Thyroid gland (tissue), 4 donors: ENCODE measurements at regions not wholly inside any gene's neighbourhood (a gene's known extent, or its start where the extent isn't known, plus 50 kb on each side); places are given as distances from the start of the nearest gene placed in this dataset.

Experiments
- DNase-seq, 2 donors: peaks; one replicate each; pipeline ENCODE4 v3.0.0-alpha.2; 2019
- H3K27ac ChIP-seq, 3 donors: fragments of 200-600 bp; sonication (generic); 1 replicate in 2 of 3; 2 replicates in 1 of 3; pipeline ENCODE4 v1.5.1; 2016 to 2019; ENCODE audit warnings: mild to moderate bottlenecking in 1 of 3, moderate library complexity in 1 of 3
- H3K27me3 ChIP-seq: fragments of 200-600 bp; sonication (generic); one replicate; pipeline ENCODE4 v1.5.1; 2019
- H3K36me3 ChIP-seq, 2 donors: fragments of 200-600 bp; sonication (generic); one replicate each; pipeline ENCODE4 v1.5.1; 2016 to 2019
- H3K4me1 ChIP-seq, 2 donors: fragments of 200-600 bp; sonication (generic); one replicate each; pipeline ENCODE4 v1.5.1; 2017 to 2019
- H3K4me3 ChIP-seq, 3 donors: fragments of 200-600 bp; sonication (generic); replicated peaks in 1 of 3; 1 replicate in 2 of 3; 2 replicates in 1 of 3; pipeline ENCODE4 v1.5.1; 2016; ENCODE audit warnings: mild to moderate bottlenecking in 1 of 3
- H3K9me3 ChIP-seq: fragments of 200-600 bp; sonication (generic); one replicate; pipeline ENCODE4 v1.5.1; 2017
- POLR2A ChIP-seq, 2 donors: fragments of 450-650 bp; IDR thresholded peaks; one replicate each; pipeline ENCODE4 v1.6.1; 2017; ENCODE audit warnings: antibody characterized with exemption in 2 of 2, mild to moderate bottlenecking in 2 of 2, moderate library complexity in 1 of 2
- WGBS, 2 donors: methylation state at CpG; one replicate each; pipeline ENCODE4 v1.1.5; 2017; 5-methylcytosine and 5-hydroxymethylcytosine counted together
- intact Hi-C: fragments of 100-400 bp; cut with DNase I; formaldehyde crosslinking; loops from one replicate; pipeline ENCODE4 v1.15.1; 2023
- TF ChIP-seq, protein P1 (sequence below), 6 experiments: fragments of 200-600 bp in 3 of 6; fragments of 450-650 bp in 3 of 6; sonication (generic) in 3 of 6; IDR thresholded peaks; one replicate each; pipeline ENCODE4 v1.5.1; 2016 to 2019; ENCODE audit warnings: antibody characterized with exemption in 6 of 6, mild to moderate bottlenecking in 2 of 6, inconsistent platforms in 1 of 6, moderate library complexity in 1 of 6

- no peak overlapping the region for H3K4me3 ChIP-seq
- H3K9me3 ChIP-seq: no peaks in the 10 kb centered on the region
- no peaks in the 10 kb centered on the region for H3K36me3 ChIP-seq
- no peaks in the 10 kb centered on the region for H3K27me3 ChIP-seq
- no peak overlapping the region for H3K27ac ChIP-seq
- intact Hi-C loops: no loop called here
- peaks cover 11 to 14% of the 10 kb centered on the region in 2 donors for H3K4me1 ChIP-seq
- DNase-seq: peak; percentile 78 to 89
- TF ChIP-seq, protein P1, sequence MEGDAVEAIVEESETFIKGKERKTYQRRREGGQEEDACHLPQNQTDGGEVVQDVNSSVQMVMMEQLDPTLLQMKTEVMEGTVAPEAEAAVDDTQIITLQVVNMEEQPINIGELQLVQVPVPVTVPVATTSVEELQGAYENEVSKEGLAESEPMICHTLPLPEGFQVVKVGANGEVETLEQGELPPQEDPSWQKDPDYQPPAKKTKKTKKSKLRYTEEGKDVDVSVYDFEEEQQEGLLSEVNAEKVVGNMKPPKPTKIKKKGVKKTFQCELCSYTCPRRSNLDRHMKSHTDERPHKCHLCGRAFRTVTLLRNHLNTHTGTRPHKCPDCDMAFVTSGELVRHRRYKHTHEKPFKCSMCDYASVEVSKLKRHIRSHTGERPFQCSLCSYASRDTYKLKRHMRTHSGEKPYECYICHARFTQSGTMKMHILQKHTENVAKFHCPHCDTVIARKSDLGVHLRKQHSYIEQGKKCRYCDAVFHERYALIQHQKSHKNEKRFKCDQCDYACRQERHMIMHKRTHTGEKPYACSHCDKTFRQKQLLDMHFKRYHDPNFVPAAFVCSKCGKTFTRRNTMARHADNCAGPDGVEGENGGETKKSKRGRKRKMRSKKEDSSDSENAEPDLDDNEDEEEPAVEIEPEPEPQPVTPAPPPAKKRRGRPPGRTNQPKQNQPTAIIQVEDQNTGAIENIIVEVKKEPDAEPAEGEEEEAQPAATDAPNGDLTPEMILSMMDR (IDR thresholded peaks at IDR 0.05): no peak
- TF ChIP-seq POLR2A (IDR thresholded peaks at IDR 0.05): no peak
- WGBS, 2 donors: 48 to 61% methylated on average over 3 of the region's 3 CpGs
These were observed 82.2 kb upstream of the CXCL14 start for GRCh38 chr5:135660826-135661575.

DNA sequence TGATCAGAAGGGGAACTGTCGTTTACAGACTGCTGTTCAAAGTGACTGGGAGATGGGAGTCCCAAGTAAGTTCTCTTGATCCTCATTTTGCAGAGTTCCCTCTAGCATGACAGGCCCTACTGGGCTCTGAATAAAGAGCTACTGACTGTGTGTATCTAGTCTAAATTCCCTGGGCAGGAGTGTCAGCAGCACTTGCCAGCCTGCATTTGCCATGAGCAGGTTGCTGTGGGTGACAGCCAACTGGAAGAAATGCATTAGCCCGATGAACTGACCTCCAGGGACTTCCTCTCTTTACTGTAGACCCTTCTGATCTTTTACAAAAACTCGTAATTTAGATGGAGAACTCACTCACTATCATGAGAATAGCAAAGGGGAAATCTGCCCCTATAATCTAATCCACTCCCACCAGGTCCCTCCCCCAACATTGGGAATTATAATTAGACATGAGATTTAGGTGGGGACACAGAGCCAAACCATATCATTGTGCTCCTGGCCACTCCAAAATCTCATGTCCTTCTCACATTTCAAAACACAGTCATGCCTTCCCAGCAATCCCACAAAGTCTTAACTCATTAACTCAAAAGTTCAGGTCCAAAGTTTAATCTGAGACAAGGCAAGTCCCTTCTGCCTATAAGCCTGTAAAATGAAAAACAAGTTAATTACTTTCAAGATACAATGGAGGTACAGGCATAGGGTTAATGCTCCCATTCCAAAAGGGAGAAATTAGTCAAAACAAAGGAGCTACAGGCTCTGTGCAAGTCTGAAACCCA, 78.9 kb upstream of the CXCL14 start:
- no peak overlapping the region for H3K27ac ChIP-seq
- no peak for DNase-seq
- H3K4me1 ChIP-seq: peaks cover 11 to 14% of the 10 kb centered on the region in 2 donors
- WGBS, 2 donors: 65 to 66% methylated on average over 3 of the region's 3 CpGs
- TF ChIP-seq, protein P1 (IDR thresholded peaks at IDR 0.05): no peak
- no peak for TF ChIP-seq POLR2A (IDR thresholded peaks at IDR 0.05)
- H3K9me3 ChIP-seq: no peaks in the 10 kb centered on the region
- no peak overlapping the region for H3K4me3 ChIP-seq
- H3K27me3 ChIP-seq: no peaks in the 10 kb centered on the region
- no peaks in the 10 kb centered on the region for H3K36me3 ChIP-seq
- intact Hi-C loops: no loop called here

GRCh38 chr5:135655468-135655815, 76.7 kb upstream of the CXCL14 start:
- Histone ChIP-seq H3K4me3 (no peak overlapping the region), H3K9me3 (no peaks in the 10 kb centered on the region), H3K4me1 (peaks cover 2 to 3% of the 10 kb centered on the region in 2 donors), H3K36me3 (no peaks in the 10 kb centered on the region), H3K27ac (no peak overlapping the region), H3K27me3 (no peaks in the 10 kb centered on the region)
- intact Hi-C loops: no loop called here
- DNase-seq: no peak
- WGBS, 2 donors: 67 to 70% methylated on average over 4 of the region's 4 CpGs
- TF ChIP-seq, protein P1 (IDR thresholded peaks at IDR 0.05): no peak
- TF ChIP-seq POLR2A (IDR thresholded peaks at IDR 0.05): no peak

GRCh38 chr5:135654761-135655467, 76.1 kb upstream of the CXCL14 start:
- Histone ChIP-seq H3K36me3 (no peaks in the 10 kb centered on the region), H3K9me3 (no peaks in the 10 kb centered on the region), H3K27ac (no peak overlapping the region), H3K4me3 (no peak overlapping the region), H3K4me1 (no peaks in the 10 kb centered on the region), H3K27me3 (no peaks in the 10 kb centered on the region)
- intact Hi-C loops: no loop called here
- 80 to 81% methylated on average over 12 of the region's 12 CpGs for WGBS, 2 donors
- DNase-seq: no peak
- TF ChIP-seq, protein P1 (IDR thresholded peaks at IDR 0.05): no peak
- no peak for TF ChIP-seq POLR2A (IDR thresholded peaks at IDR 0.05)
